T-cell (primary cell): ENCODE measurements at regions not wholly inside any gene's neighbourhood (a gene's known extent, or its start where the extent isn't known, plus 50 kb on each side); places are given as distances from the start of the nearest gene placed in this dataset.
A peak's percentile ranks its signal among the peaks of the same experiment; 100 is the strongest.

Experiments
- ATAC-seq, 4 experiments: fragments of 200-7000 bp in 3 of 4; fragments of 150-1000 bp in 1 of 4; cut with Tn5 transposase; replicated peaks in 1 of 4; 1 replicate in 3 of 4; 2 replicates in 1 of 4; pipeline ENCODE4 v1.10.0; 2021; ENCODE audit warnings: moderate library complexity in 3 of 4, mild to moderate bottlenecking in 2 of 4, moderate number of reproducible peaks in 1 of 4
- CTCF ChIA-PET, 2 donors: fragments of 300-600 bp; sonication (Branson Sonifier 250); formaldehyde crosslinking; loops; one replicate each; lab custom pipeline; 2022; ENCODE audit warnings: antibody characterized with exemption in 2 of 2; lab: Charles Lee
- POLR2A ChIA-PET, 2 donors: fragments of 300-600 bp; sonication (Branson Sonifier 250); formaldehyde crosslinking; loops; one replicate each; lab custom pipeline; 2022; ENCODE audit warnings: antibody characterized with exemption in 2 of 2; lab: Charles Lee
- DNase-seq, 35 experiments: peaks; one replicate each; pipeline versions ENCODE4 v3.0.0 to v3.0.0-alpha.2; 2013 to 2023
- H3K27ac ChIP-seq: one replicate; pipeline ENCODE4 v1.5.1; 2013; ENCODE audit warnings: low read length
- H3K27me3 ChIP-seq, 2 experiments: replicated peaks in 1 of 2; 1 replicate in 1 of 2; 2 replicates in 1 of 2; pipeline versions ENCODE4 v1.6.1 to v1.7.0; 2013; ENCODE audit warnings: low read length in 1 of 2, mixed read lengths in 1 of 2; ENCODE audit not compliant: control insufficient read depth in 2 of 2, insufficient read depth in 2 of 2; ENCODE audit errors: extremely low read depth in 1 of 2
- H3K36me3 ChIP-seq, 2 donors: 1 replicate in 1 of 2; 2 replicates in 1 of 2; pipeline versions ENCODE4 v1.6.1 to v1.7.0; 2013; ENCODE audit warnings: low read length in 1 of 2; ENCODE audit not compliant: control insufficient read depth in 2 of 2, insufficient read depth in 1 of 2; ENCODE audit errors: extremely low read depth in 1 of 2
- H3K4me1 ChIP-seq, 2 experiments: 1 replicate in 1 of 2; 2 replicates in 1 of 2; pipeline versions ENCODE4 v1.6.1 to v1.7.0; 2013; ENCODE audit warnings: low read length in 2 of 2, mixed read lengths in 1 of 2; ENCODE audit not compliant: insufficient read depth in 2 of 2, control insufficient read depth in 1 of 2; ENCODE audit errors: extremely low read depth in 1 of 2
- H3K4me3 ChIP-seq, 2 donors: 1 replicate in 1 of 2; 2 replicates in 1 of 2; pipeline versions ENCODE4 v1.5.1 to v1.7.0; 2013; ENCODE audit warnings: mild to moderate bottlenecking in 2 of 2, low read length in 1 of 2, moderate library complexity in 1 of 2; ENCODE audit not compliant: control insufficient read depth in 1 of 2; ENCODE audit errors: extremely low read depth in 1 of 2
- H3K9me3 ChIP-seq: 2 replicates; pipeline ENCODE4 v1.7.0; 2013
- H3K27ac Mint-ChIP-seq, 2 donors: one replicate each; pipeline ENCODE4 v1.8.0; 2020 to 2021; ENCODE audit warnings: mild to moderate bottlenecking in 2 of 2, mixed read lengths in 2 of 2
- H3K27me3 Mint-ChIP-seq, 2 donors: one replicate each; pipeline ENCODE4 v1.8.0; 2021 to 2022; ENCODE audit warnings: mixed read lengths in 2 of 2
- H3K36me3 Mint-ChIP-seq: one replicate; pipeline ENCODE4 v1.8.0; 2021; ENCODE audit warnings: mixed read lengths
- H3K4me1 Mint-ChIP-seq, 3 donors: one replicate each; pipeline ENCODE4 v1.8.0; 2020 to 2022; ENCODE audit warnings: mixed read lengths in 3 of 3, mild to moderate bottlenecking in 1 of 3
- H3K4me3 Mint-ChIP-seq, 3 donors: one replicate each; pipeline ENCODE4 v1.8.0; 2020 to 2022; ENCODE audit warnings: mild to moderate bottlenecking in 3 of 3, mixed read lengths in 3 of 3, moderate library complexity in 3 of 3
- H3K9me3 Mint-ChIP-seq, 3 donors: one replicate each; pipeline ENCODE4 v1.8.0; 2020 to 2022; ENCODE audit warnings: mixed read lengths in 3 of 3
- whole genome bisulfite sequencing: methylation state at CpG from one replicate; pipeline ENCODE4 v1.1.5; 2013; ENCODE audit warnings: missing lambda C conversion rate; ENCODE audit not compliant: insufficient coverage; 5-methylcytosine and 5-hydroxymethylcytosine counted together

DNA sequence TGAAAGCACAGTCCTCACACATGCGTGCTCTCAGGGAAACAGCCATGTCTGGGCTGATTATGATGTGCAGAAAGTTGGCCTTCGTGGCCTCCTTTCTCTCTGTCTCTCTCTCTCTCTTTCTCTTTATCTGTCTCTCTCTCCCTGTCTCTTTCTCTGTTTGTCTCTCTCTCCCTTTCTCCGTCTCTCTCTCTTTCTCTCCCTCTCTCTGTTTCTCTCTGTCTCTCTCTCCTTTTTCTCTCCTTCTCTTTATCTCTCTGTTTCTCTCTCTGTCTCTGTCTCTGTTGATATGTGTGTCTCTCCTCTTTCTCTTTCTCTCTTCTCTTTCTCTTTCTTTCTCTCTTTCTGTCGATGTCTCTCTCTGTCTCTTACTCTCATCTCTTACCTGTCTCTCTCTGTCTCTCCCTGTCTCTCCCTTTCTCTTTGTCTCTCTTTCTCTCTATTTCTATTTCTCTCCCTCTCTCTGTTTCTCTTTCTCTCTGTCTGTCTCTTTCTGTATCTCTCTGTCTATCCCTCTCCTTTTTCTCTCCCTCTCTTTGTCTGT is 105.4 kb upstream of the MPP7 start:
- no peak for ATAC-seq
- WGBS = 70% methylated on average over 3 of the region's 4 CpGs
- H3K27ac Mint-ChIP-seq = no peak overlapping the region
- H3K27me3 Mint-ChIP-seq = peaks cover 21 to 28% of the 10 kb centered on the region in 2 donors
- Histone ChIP-seq H3K4me1 (no peaks in the 10 kb centered on the region), H3K9me3 (no peaks in the 10 kb centered on the region), H3K36me3 (no peaks in the 10 kb centered on the region), H3K27me3 (peaks cover 0 to 22% of the 10 kb centered on the region in 2 experiments), H3K27ac (no peak overlapping the region), H3K4me3 (no peak overlapping the region)
- H3K4me3 Mint-ChIP-seq = no peak overlapping the region
- no peak for DNase-seq
- ChIA-PET CTCF (no interaction called here), POLR2A (no interaction called here)
- H3K9me3 Mint-ChIP-seq = peaks cover 0 to 6% (median under 1%) of the 10 kb centered on the region in 3 donors
- peaks cover 4% of the 10 kb centered on the region for H3K36me3 Mint-ChIP-seq
- peaks cover 0 to 5% (median 0%) of the 10 kb centered on the region in 3 donors for H3K4me1 Mint-ChIP-seq

DNA sequence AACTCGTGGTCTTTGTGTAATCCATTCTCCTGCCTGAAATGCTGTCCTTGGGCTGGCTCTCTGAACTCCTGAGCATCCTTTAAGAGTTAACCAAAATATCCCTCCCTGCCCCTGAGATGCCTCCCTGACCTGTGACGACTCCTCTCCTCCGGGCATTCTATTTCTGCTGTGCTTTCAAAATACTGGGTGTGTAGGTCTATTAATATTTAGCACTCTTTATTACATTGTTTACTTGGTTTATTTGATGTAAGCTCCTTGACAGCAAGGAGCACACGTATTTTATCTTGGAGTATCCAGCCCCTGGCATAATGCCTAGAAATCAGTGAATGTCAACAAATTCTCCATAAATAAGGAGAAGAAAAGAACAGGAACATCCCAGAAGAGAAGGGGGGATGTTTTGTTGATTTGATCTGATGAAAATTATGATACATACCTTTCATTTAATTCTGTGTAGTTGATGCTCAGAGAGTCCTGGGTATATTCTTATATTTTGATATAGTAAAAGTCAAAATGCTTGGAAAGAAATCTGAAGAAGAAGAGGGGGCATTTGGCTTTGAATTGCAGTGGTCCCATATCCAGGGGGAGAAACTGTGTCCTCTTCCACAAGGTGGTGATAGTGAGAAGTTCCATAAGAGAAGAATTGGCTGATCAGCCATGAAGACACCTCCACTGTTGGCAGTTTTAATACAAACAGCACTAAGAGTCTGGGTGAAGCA is 107.7 kb upstream of the MPP7 start:
- peaks cover 0 to 6% (median 2%) of the 10 kb centered on the region in 3 donors for H3K9me3 Mint-ChIP-seq
- CTCF ChIA-PET = interaction anchor here in 1 of 2 donors (0.7 kb wide), 1 partner anchor 21 kb away, joined by 10 read pairs; no protein-coding TSS in a partner anchor
- H3K4me3 ChIP-seq = no peak overlapping the region
- 50% methylated on average over 1 of the region's 4 CpGs for WGBS
- peaks cover 4% of the 10 kb centered on the region for H3K36me3 Mint-ChIP-seq
- no peaks in the 10 kb centered on the region for H3K4me1 ChIP-seq
- peaks cover 21 to 27% of the 10 kb centered on the region in 2 donors for H3K27me3 Mint-ChIP-seq
- ATAC-seq (no peak), DNase-seq (no peak)
- POLR2A ChIA-PET = no interaction called here
- H3K4me1 Mint-ChIP-seq = peaks cover 0 to 5% (median 0%) of the 10 kb centered on the region in 3 donors
- H3K27ac Mint-ChIP-seq = no peak overlapping the region
- H3K27ac ChIP-seq = no peak overlapping the region
- H3K27me3 ChIP-seq = peaks cover 0 to 27% of the 10 kb centered on the region in 2 experiments
- no peaks in the 10 kb centered on the region for H3K9me3 ChIP-seq
- no peak overlapping the region for H3K4me3 Mint-ChIP-seq
- H3K36me3 ChIP-seq = no peaks in the 10 kb centered on the region

DNA sequence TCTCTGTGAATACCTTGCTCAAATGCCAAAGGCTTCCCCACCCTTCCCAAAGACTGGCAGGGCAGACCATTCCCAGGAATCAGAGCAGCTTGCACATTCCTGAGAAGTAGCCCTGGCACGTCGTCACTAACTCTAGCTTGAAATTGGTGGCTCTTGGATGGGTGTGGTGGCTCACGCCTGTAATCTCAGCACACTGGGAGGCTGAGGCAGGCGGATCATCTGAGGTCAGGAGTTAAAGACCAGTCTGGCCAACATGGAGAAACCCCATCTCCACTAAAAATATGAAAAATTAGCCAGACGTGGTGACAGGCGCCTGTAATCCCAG is 108.2 kb upstream of the MPP7 start:
- H3K9me3 ChIP-seq = no peaks in the 10 kb centered on the region
- ChIA-PET POLR2A (no interaction called here), CTCF (no interaction called here)
- DNase-seq (no peak), ATAC-seq (no peak)
- H3K4me1 ChIP-seq = no peaks in the 10 kb centered on the region
- Mint-ChIP-seq H3K27ac (no peak overlapping the region), H3K36me3 (peaks cover 4% of the 10 kb centered on the region), H3K4me3 (no peak overlapping the region), H3K27me3 (peaks cover 21 to 27% of the 10 kb centered on the region in 2 donors), H3K4me1 (peaks cover 0 to 5% (median 0%) of the 10 kb centered on the region in 3 donors), H3K9me3 (peaks cover 0 to 6% (median 2%) of the 10 kb centered on the region in 3 donors)
- WGBS = 79% methylated on average over 2 of the region's 6 CpGs
- no peaks in the 10 kb centered on the region for H3K36me3 ChIP-seq
- H3K27ac ChIP-seq = no peak overlapping the region
- peaks cover 0 to 29% of the 10 kb centered on the region in 2 experiments for H3K27me3 ChIP-seq
- H3K4me3 ChIP-seq = no peak overlapping the region

DNA sequence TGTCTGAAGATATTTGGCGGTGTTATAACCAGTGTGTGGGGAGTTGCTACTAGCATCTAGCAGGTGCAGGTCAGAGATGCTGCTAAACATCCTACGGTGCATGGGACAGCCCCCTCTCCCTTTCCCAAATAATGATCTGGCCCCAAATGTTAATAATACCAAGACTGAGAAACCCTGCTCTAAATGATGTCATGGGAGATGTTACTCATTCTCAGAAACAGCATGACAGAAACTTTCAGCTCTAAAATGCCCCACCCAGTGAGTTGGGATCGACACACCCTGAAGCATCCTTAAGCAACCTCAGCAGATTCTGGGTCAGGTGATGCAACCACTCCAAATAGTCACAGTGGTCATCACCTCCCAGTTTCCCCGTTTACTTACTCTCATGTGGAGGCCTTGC is 108.8 kb upstream of the MPP7 start:
- WGBS = 29% methylated on average over 2 of the region's 4 CpGs
- H3K4me3 Mint-ChIP-seq = no peak overlapping the region

DNA sequence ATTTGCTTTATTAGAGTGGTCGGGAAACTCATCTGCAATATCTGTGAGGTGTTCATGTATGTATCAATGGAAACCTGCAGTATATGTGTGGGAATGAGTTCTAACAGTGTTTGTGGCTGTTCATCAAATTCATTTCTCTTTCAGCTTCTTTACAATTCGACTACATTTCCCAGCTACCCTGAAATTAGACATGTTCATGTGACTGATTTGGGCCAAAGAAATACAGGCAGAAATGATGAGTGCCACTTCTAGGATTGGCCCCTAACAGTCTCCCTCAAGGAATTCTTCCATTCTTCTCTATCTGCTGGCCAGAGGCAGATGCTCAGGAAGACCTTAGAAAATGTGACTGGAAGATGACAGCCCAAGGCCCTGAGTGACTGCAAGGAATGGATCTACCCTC is 114.8 kb upstream of the WAC start:
- Mint-ChIP-seq H3K27ac (no peak overlapping the region), H3K27me3 (peaks cover 6 to 18% of the 10 kb centered on the region in 2 donors)
- WGBS = no CpG with 5 or more reads among the region's 2 CpGs

More for the DNA sequence above, 108.8 kb upstream of the MPP7 start:
- no peak for ATAC-seq
- Histone ChIP-seq H3K4me3 (no peak overlapping the region), H3K27ac (no peak overlapping the region), H3K4me1 (no peaks in the 10 kb centered on the region), H3K36me3 (no peaks in the 10 kb centered on the region), H3K9me3 (no peaks in the 10 kb centered on the region), H3K27me3 (peaks cover 0 to 30% of the 10 kb centered on the region in 2 experiments)
- ChIA-PET CTCF (no interaction called here), POLR2A (no interaction called here)
- peak in 1 of 35 experiments; percentile 9 for DNase-seq
- Mint-ChIP-seq H3K9me3 (peaks cover 0 to 6% (median 2%) of the 10 kb centered on the region in 3 donors), H3K4me1 (peaks cover 0 to 5% (median 0%) of the 10 kb centered on the region in 3 donors), H3K36me3 (peaks cover 4% of the 10 kb centered on the region), H3K27ac (no peak overlapping the region), H3K27me3 (peaks cover 21 to 27% of the 10 kb centered on the region in 2 donors)

DNA sequence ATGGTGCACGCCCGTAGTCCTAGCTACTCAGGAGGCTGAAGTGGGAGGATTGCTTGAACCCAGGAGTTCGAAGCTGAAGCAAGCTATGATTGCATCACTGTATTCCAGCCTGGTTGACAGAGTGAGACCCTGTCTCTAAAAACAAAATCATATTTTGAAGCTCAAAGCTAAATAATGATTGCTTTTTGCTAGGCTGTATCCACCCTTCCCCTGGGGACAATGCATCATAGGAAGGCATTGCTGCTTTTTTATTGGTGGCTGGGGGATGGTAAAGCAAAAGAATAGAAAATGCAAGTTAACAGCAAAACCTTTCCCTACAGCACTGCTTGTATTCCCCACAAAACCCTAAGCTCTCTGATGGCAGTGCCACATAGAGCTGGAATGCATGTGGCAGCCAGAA is 107.5 kb upstream of the WAC start:
- Histone ChIP-seq H3K4me1 (no peaks in the 10 kb centered on the region), H3K4me3 (no peak overlapping the region), H3K9me3 (no peaks in the 10 kb centered on the region), H3K27ac (no peak overlapping the region), H3K36me3 (no peaks in the 10 kb centered on the region), H3K27me3 (peaks cover 0 to 10% of the 10 kb centered on the region in 2 experiments)
- 60% methylated on average over 1 of the region's 3 CpGs for WGBS
- Mint-ChIP-seq H3K27me3 (peaks cover 5% of the 10 kb centered on the region in 2 donors), H3K36me3 (no peaks in the 10 kb centered on the region), H3K27ac (no peak overlapping the region), H3K9me3 (peaks cover 0 to 4% (median 3%) of the 10 kb centered on the region in 3 donors), H3K4me1 (no peaks in the 10 kb centered on the region), H3K4me3 (no peak overlapping the region)
- CTCF ChIA-PET = interaction anchor here (0.5 to 1.3 kb wide), 3 partner anchors 10 to 106 kb away, joined by 3 read pairs; no protein-coding TSS in a partner anchor
- POLR2A ChIA-PET = no interaction called here
- no peak for DNase-seq
- ATAC-seq = no peak

More for the DNA sequence above, 114.8 kb upstream of the WAC start:
- Mint-ChIP-seq H3K9me3 (peaks cover 0 to 2% (median 0%) of the 10 kb centered on the region in 3 donors), H3K4me3 (no peak overlapping the region), H3K36me3 (no peaks in the 10 kb centered on the region), H3K4me1 (no peaks in the 10 kb centered on the region)
- ChIA-PET POLR2A (no interaction called here), CTCF (no interaction called here)
- Histone ChIP-seq H3K9me3 (no peaks in the 10 kb centered on the region), H3K4me1 (no peaks in the 10 kb centered on the region), H3K27ac (no peak overlapping the region), H3K27me3 (peaks cover 0 to 12% of the 10 kb centered on the region in 2 experiments), H3K4me3 (no peak overlapping the region), H3K36me3 (no peaks in the 10 kb centered on the region)
- no peak for ATAC-seq
- DNase-seq = no peak
